Activated CD4-positive, alpha-beta memory T cell treated with anti-CD3 and anti-CD28 coated beads, Interleukin-2, amount 10 ng/mL, durations not matched to agents 7 days and 5 days (primary cell): ENCODE measurements at regions not wholly inside any gene's neighbourhood (a gene's known extent, or its start where the extent isn't known, plus 50 kb on each side); places are given as distances from the start of the nearest gene placed in this dataset.

Experiments
- CTCF ChIA-PET: fragments of 350-600 bp; sonication (Branson Sonifier 250); formaldehyde crosslinking; loops from one replicate; lab custom pipeline; 2021; ENCODE audit warnings: antibody characterized with exemption, inconsistent platforms; lab: Charles Lee
- POLR2A ChIA-PET: fragments of 350-600 bp; sonication (Branson Sonifier 250); formaldehyde crosslinking; loops from one replicate; lab custom pipeline; 2021; ENCODE audit warnings: antibody characterized with exemption; lab: Charles Lee
- DNase-seq: peaks from one replicate; pipeline ENCODE4 v3.0.0-alpha.2; 2020
- H3K27ac Mint-ChIP-seq: one replicate; pipeline ENCODE4 v1.8.0; 2021; ENCODE audit warnings: mild to moderate bottlenecking, mixed read lengths
- H3K27me3 Mint-ChIP-seq: one replicate; pipeline ENCODE4 v1.8.0; 2021; ENCODE audit warnings: mixed read lengths
- H3K36me3 Mint-ChIP-seq: one replicate; pipeline ENCODE4 v1.8.0; 2021; ENCODE audit warnings: low read depth, mixed read lengths
- H3K4me1 Mint-ChIP-seq: one replicate; pipeline ENCODE4 v1.8.0; 2021; ENCODE audit warnings: mixed read lengths
- H3K4me3 Mint-ChIP-seq: one replicate; pipeline ENCODE4 v1.8.0; 2021; ENCODE audit warnings: mild to moderate bottlenecking, mixed read lengths
- H3K9me3 Mint-ChIP-seq: one replicate; pipeline ENCODE4 v1.8.0; 2021; ENCODE audit warnings: mixed read lengths

GRCh38 chr13:67854990-67855389 is 624.9 kb upstream of the PCDH9 start:
- no peaks in the 10 kb centered on the region for H3K36me3 Mint-ChIP-seq
- DNase-seq: no peak
- no peaks in the 10 kb centered on the region for H3K4me1 Mint-ChIP-seq
- peaks cover 13% of the 10 kb centered on the region for H3K9me3 Mint-ChIP-seq
- H3K4me3 Mint-ChIP-seq: no peak overlapping the region
- no peaks in the 10 kb centered on the region for H3K27me3 Mint-ChIP-seq
- CTCF ChIA-PET: no interaction called here
- H3K27ac Mint-ChIP-seq: no peak overlapping the region
- POLR2A ChIA-PET: no interaction called here

DNA sequence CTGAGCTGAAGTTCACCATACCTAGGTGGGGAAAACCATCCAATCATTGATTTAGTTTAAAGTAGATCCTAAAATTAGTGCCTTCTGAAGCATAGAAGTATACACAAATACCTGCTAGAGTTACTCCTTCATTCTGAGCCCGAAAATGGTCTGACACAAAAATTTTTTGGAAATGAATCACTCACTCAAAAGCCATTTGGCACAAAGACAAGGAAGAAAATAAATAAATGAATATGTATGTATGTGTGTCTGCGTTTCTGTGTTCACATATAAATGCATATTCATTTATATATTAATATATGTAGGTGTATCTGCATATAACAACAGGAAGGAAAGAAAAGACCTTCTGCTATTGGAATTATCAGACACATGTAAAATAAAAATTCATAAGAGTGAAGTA is 614.4 kb upstream of the PCDH9 start:
- POLR2A ChIA-PET: no interaction called here
- CTCF ChIA-PET: no interaction called here
- Mint-ChIP-seq H3K4me1 (no peaks in the 10 kb centered on the region), H3K27me3 (no peaks in the 10 kb centered on the region), H3K4me3 (no peak overlapping the region), H3K36me3 (no peaks in the 10 kb centered on the region), H3K9me3 (peaks cover 8% of the 10 kb centered on the region), H3K27ac (no peak overlapping the region)
- no peak for DNase-seq

- DNase-seq: no peak
- Mint-ChIP-seq H3K4me3 (no peak overlapping the region), H3K4me1 (no peaks in the 10 kb centered on the region), H3K27ac (no peak overlapping the region), H3K9me3 (peaks cover 10% of the 10 kb centered on the region), H3K36me3 (no peaks in the 10 kb centered on the region), H3K27me3 (no peaks in the 10 kb centered on the region)
- ChIA-PET CTCF (no interaction called here), POLR2A (no interaction called here)
Measured at GRCh38 chr13:67841071-67841470, 610.9 kb upstream of the PCDH9 start.

DNA sequence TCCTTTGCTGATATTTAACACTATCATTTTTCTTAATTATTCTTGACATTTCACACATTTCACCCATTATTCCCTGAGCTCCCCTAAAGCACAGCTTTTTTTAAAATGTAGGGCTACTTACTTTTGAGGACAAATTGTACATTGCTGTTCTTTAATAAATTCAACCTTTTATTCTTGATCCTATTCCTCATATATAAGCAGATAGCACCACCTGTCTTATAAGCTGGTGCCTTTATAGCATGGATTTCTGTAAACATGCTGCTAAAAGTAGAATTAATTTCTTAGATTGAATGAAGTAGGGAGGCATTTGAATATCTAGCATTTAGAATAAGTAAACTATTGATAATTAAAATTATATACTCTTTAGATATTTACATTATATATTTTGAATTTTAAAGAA is 603.4 kb upstream of the PCDH9 start:
- H3K9me3 Mint-ChIP-seq: peaks cover 9% of the 10 kb centered on the region
- H3K36me3 Mint-ChIP-seq: no peaks in the 10 kb centered on the region
- DNase-seq: no peak
- no peak overlapping the region for H3K27ac Mint-ChIP-seq
- no peak overlapping the region for H3K4me3 Mint-ChIP-seq
- POLR2A ChIA-PET: no interaction called here
- no peaks in the 10 kb centered on the region for H3K4me1 Mint-ChIP-seq
- CTCF ChIA-PET: no interaction called here
- no peaks in the 10 kb centered on the region for H3K27me3 Mint-ChIP-seq

- no peaks in the 10 kb centered on the region for H3K4me1 Mint-ChIP-seq
Measured at GRCh38 chr13:67829641-67830040, 599.5 kb upstream of the PCDH9 start.

GRCh38 chr13:67827992-67828391 is 597.9 kb upstream of the PCDH9 start:
- Mint-ChIP-seq H3K4me1 (no peaks in the 10 kb centered on the region), H3K9me3 (peaks cover 16% of the 10 kb centered on the region), H3K4me3 (no peak overlapping the region), H3K27ac (no peak overlapping the region), H3K36me3 (no peaks in the 10 kb centered on the region), H3K27me3 (no peaks in the 10 kb centered on the region)
- ChIA-PET CTCF (no interaction called here), POLR2A (no interaction called here)
- DNase-seq: no peak

More at GRCh38 chr13:67829641-67830040, 599.5 kb upstream of the PCDH9 start:
- no peaks in the 10 kb centered on the region for H3K27me3 Mint-ChIP-seq
- POLR2A ChIA-PET: no interaction called here
- no peaks in the 10 kb centered on the region for H3K36me3 Mint-ChIP-seq
- H3K27ac Mint-ChIP-seq: no peak overlapping the region
- H3K9me3 Mint-ChIP-seq: peaks cover 16% of the 10 kb centered on the region
- H3K4me3 Mint-ChIP-seq: no peak overlapping the region
- CTCF ChIA-PET: interaction anchor here (0.6 kb wide), 1 partner anchor 1298 kb away, joined by 3 read pairs; no protein-coding TSS in a partner anchor
- no peak for DNase-seq

- DNase-seq: no peak
- Mint-ChIP-seq H3K4me3 (no peak overlapping the region), H3K27me3 (no peaks in the 10 kb centered on the region), H3K9me3 (peaks cover 2% of the 10 kb centered on the region), H3K4me1 (no peaks in the 10 kb centered on the region), H3K27ac (no peak overlapping the region), H3K36me3 (no peaks in the 10 kb centered on the region)
- POLR2A ChIA-PET: no interaction called here
- CTCF ChIA-PET: no interaction called here
Measured at GRCh38 chr13:67821606-67822005, 591.5 kb upstream of the PCDH9 start.

GRCh38 chr13:67806796-67807195 is 576.7 kb upstream of the PCDH9 start:
- H3K9me3 Mint-ChIP-seq: peaks cover 5% of the 10 kb centered on the region
- H3K36me3 Mint-ChIP-seq: no peaks in the 10 kb centered on the region
- H3K27me3 Mint-ChIP-seq: no peaks in the 10 kb centered on the region
- POLR2A ChIA-PET: no interaction called here
- no peak overlapping the region for H3K4me3 Mint-ChIP-seq
- H3K27ac Mint-ChIP-seq: no peak overlapping the region
- DNase-seq: no peak
- no peaks in the 10 kb centered on the region for H3K4me1 Mint-ChIP-seq
- CTCF ChIA-PET: no interaction called here

DNA sequence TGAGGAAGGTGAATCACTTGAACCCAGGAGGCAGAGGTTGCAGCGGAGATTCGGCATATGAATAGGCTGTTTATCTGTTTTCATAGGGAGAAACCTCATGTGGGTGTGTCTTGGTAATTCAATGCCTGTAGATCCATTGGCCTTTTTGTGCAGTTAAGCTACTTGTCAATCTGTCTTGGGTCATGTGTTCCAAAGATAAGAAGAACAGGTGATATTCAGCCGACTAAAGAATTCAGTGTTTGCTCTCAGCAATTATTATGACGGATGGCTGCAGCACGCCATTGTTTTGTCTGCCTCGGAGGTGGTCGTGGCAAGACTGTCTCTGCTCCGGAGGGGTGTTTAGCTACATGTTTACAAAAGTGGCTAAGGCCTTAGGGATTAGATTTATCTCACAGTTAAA is 573.0 kb upstream of the PCDH9 start:
- H3K9me3 Mint-ChIP-seq: peaks cover 7% of the 10 kb centered on the region
- DNase-seq: no peak
- no peaks in the 10 kb centered on the region for H3K27me3 Mint-ChIP-seq
- POLR2A ChIA-PET: no interaction called here
- no peak overlapping the region for H3K4me3 Mint-ChIP-seq
- no peak overlapping the region for H3K27ac Mint-ChIP-seq
- CTCF ChIA-PET: no interaction called here
- no peaks in the 10 kb centered on the region for H3K36me3 Mint-ChIP-seq
- H3K4me1 Mint-ChIP-seq: no peaks in the 10 kb centered on the region

DNA sequence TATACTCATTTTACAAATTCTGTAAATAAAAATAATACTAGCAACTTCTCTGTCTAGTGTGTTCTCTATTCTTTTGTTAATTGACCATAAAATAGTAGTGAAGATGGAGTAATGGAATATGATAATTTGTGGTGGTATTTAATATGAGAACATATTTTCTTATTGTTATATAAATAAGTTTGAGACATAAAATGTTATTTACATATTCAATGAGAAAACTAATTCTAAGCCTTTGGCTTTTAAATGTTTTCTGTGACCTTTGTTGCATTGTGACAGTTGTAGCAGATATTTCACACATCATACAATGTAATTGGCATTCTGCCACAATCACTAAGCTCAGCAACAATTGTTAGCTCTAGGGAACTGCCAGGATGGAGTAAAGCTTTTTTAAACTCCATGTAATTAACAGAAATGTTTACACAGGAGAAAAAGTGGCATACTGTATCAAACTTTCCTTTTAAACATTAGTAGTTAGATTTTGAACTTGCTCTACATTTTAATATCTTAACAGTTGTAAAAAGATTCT is 562.1 kb upstream of the PCDH9 start:
- H3K4me1 Mint-ChIP-seq: no peaks in the 10 kb centered on the region
- no peaks in the 10 kb centered on the region for H3K9me3 Mint-ChIP-seq
- no peaks in the 10 kb centered on the region for H3K27me3 Mint-ChIP-seq
- no peak overlapping the region for H3K4me3 Mint-ChIP-seq
- CTCF ChIA-PET: interaction anchor here (0.7 kb wide), 1 partner anchor 578 kb away, joined by 3 read pairs; no protein-coding TSS in a partner anchor
- H3K36me3 Mint-ChIP-seq: no peaks in the 10 kb centered on the region
- no peak for DNase-seq
- POLR2A ChIA-PET: no interaction called here
- no peak overlapping the region for H3K27ac Mint-ChIP-seq

GRCh38 chr13:67791047-67791446 is 560.9 kb upstream of the PCDH9 start:
- H3K4me1 Mint-ChIP-seq: no peaks in the 10 kb centered on the region
- CTCF ChIA-PET: no interaction called here
- H3K36me3 Mint-ChIP-seq: no peaks in the 10 kb centered on the region
- H3K9me3 Mint-ChIP-seq: no peaks in the 10 kb centered on the region
- no peak for DNase-seq
- H3K27me3 Mint-ChIP-seq: no peaks in the 10 kb centered on the region
- no peak overlapping the region for H3K4me3 Mint-ChIP-seq
- POLR2A ChIA-PET: no interaction called here
- H3K27ac Mint-ChIP-seq: no peak overlapping the region

- H3K27me3 Mint-ChIP-seq: no peaks in the 10 kb centered on the region
- H3K27ac Mint-ChIP-seq: no peak overlapping the region
- H3K4me1 Mint-ChIP-seq: no peaks in the 10 kb centered on the region
- H3K36me3 Mint-ChIP-seq: no peaks in the 10 kb centered on the region
- POLR2A ChIA-PET: no interaction called here
- H3K9me3 Mint-ChIP-seq: peaks cover 7% of the 10 kb centered on the region
- DNase-seq: no peak
- no peak overlapping the region for H3K4me3 Mint-ChIP-seq
- CTCF ChIA-PET: no interaction called here
Measured at GRCh38 chr13:67776151-67776550, 546.0 kb upstream of the PCDH9 start.

DNA sequence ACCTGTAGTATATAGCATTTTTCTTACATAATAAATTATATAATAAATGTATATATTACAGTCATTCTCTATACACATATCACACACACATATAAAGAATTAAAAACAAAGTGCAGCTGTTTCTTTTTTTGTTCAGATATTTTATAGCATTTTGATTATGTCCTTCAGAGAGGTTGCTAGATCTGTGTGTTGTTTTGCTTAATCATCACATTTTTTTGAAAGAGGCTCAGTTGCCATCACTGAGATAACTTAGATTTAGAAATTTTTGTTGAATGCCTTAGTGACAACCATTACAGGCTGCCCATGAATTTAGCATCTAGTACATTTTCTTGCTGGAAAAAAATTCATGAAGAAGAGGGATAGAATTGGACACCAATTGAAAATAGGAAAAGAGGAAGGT is 545.2 kb upstream of the PCDH9 start:
- H3K27ac Mint-ChIP-seq: no peak overlapping the region
- POLR2A ChIA-PET: no interaction called here
- no peaks in the 10 kb centered on the region for H3K27me3 Mint-ChIP-seq
- CTCF ChIA-PET: no interaction called here
- H3K4me1 Mint-ChIP-seq: no peaks in the 10 kb centered on the region
- no peaks in the 10 kb centered on the region for H3K36me3 Mint-ChIP-seq
- no peak overlapping the region for H3K4me3 Mint-ChIP-seq
- H3K9me3 Mint-ChIP-seq: peaks cover 7% of the 10 kb centered on the region
- no peak for DNase-seq

GRCh38 chr13:67772807-67773453 is 542.8 kb upstream of the PCDH9 start:
- Mint-ChIP-seq H3K27me3 (no peaks in the 10 kb centered on the region), H3K36me3 (no peaks in the 10 kb centered on the region)

More at GRCh38 chr13:67772807-67773453, 542.8 kb upstream of the PCDH9 start:
- ChIA-PET CTCF (no interaction called here), POLR2A (no interaction called here)
- no peaks in the 10 kb centered on the region for H3K4me1 Mint-ChIP-seq
- H3K4me3 Mint-ChIP-seq: no peak overlapping the region
- peaks cover 7% of the 10 kb centered on the region for H3K9me3 Mint-ChIP-seq
- DNase-seq: no peak
- H3K27ac Mint-ChIP-seq: no peak overlapping the region
